Gastrocnemius medialis (tissue), 4 donors: ENCODE measurements at regions not wholly inside any gene's neighbourhood (a gene's known extent, or its start where the extent isn't known, plus 50 kb on each side); places are given as distances from the start of the nearest gene placed in this dataset.

Experiments used
- ATAC-seq, 2 donors: fragments of 150-250 bp; one replicate each; pipeline ENCODE4 v1.9.1; 2016
- DNase-seq, 2 donors: peaks; one replicate each; pipeline ENCODE4 v3.0.0-alpha.2; 2019
- H3K27ac ChIP-seq, 4 donors: fragments of 200-600 bp; sonication (generic); 1 replicate in 1 of 4; 2 replicates in 3 of 4; pipeline ENCODE4 v1.5.1; 2016 to 2018; ENCODE audit warnings: mild to moderate bottlenecking in 2 of 4, moderate library complexity in 1 of 4
- H3K27me3 ChIP-seq, 3 donors: fragments of 200-600 bp; sonication (generic) in 2 of 3; 1 replicate in 1 of 3; 2 replicates in 2 of 3; pipeline versions ENCODE4 v1.5.1 to v1.6.0; 2016 to 2019; ENCODE audit warnings: mild to moderate bottlenecking in 1 of 3, moderate library complexity in 1 of 3
- H3K36me3 ChIP-seq, 2 donors: fragments of 200-600 bp; sonication (generic) in 1 of 2; one replicate each; pipeline ENCODE4 v1.5.1; 2017 to 2018
- H3K4me1 ChIP-seq, 2 donors: fragments of 200-600 bp; sonication (generic) in 1 of 2; one replicate each; pipeline ENCODE4 v1.5.1; 2016 to 2017; ENCODE audit warnings: mild to moderate bottlenecking in 2 of 2
- H3K4me3 ChIP-seq, 4 donors: fragments of 200-600 bp; sonication (generic) in 3 of 4; 1 replicate in 1 of 4; 2 replicates in 3 of 4; pipeline ENCODE4 v1.5.1; 2016 to 2019; ENCODE audit warnings: mild to moderate bottlenecking in 2 of 4
- H3K9me3 ChIP-seq, 3 donors: fragments of 200-600 bp; sonication (generic) in 2 of 3; 1 replicate in 1 of 3; 2 replicates in 2 of 3; pipeline ENCODE4 v1.5.1; 2016 to 2019
- POLR2A ChIP-seq, 2 donors: fragments of 450-650 bp; IDR thresholded peaks; one replicate each; pipeline ENCODE4 v1.6.1; 2017; ENCODE audit warnings: antibody characterized with exemption in 2 of 2, mild to moderate bottlenecking in 2 of 2, moderate library complexity in 2 of 2
- in situ Hi-C, 4 donors: fragments of 200-750 bp; cut with MboI; loops; one replicate each; pipeline versions ENCODE4 v1.15.0 to v1.8.0; 2017; ENCODE audit warnings: low sequenced_read_pairs in 4 of 4
- intact Hi-C: fragments of 100-400 bp; cut with DNase I; formaldehyde crosslinking; loops from one replicate; pipeline ENCODE4 v1.15.1; 2023; ENCODE audit warnings: low total_unique reads
- TF ChIP-seq, protein P1 (sequence below), 5 experiments: fragments of 450-650 bp in 3 of 5; fragments of 200-600 bp in 2 of 5; sonication (generic) in 2 of 5; IDR thresholded peaks in 4 of 5; conservative IDR thresholded peaks in 1 of 5; 1 replicate in 4 of 5; 2 replicates in 1 of 5; pipeline ENCODE4 v1.5.1; 2016 to 2019; ENCODE audit warnings: antibody characterized with exemption in 5 of 5, mild to moderate bottlenecking in 3 of 5, moderate library complexity in 3 of 5

DNA sequence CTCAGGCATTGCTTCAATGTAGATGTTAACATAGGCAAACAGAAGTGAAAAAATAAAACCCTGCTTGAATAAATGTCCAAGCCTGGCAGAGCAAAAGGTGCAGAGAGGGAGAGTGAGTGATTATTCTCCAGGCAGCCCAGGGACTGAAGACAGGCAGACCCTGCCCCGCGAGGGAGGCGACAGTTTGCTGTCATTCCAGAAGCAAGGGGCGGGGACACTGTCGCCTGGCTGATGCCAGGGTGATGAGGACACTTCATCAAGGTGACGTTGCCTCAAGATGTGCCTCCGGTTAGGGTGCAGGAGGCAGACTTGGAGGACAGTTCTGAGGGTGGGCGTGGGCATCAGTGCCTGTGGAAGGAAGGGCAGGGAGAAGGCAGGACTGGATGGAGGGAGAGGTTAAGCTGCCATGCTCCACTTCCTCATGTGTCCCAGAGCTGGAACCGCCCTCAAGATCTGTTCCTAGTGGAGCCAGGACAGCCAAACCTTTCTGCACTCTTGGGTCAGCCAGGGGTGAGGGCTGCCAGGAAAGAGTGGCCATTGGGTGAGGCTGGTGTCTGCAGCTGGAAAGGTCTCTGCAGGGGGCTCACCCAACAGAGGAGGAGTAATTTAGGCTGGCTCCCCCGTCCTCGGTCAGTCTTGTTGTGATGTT, 560.5 kb upstream of the MKI67 start:
- intact Hi-C loops (no loop called here), in situ Hi-C loops (no loop called here)
- Histone ChIP-seq H3K9me3 (no peaks in the 10 kb centered on the region), H3K27ac (no peak overlapping the region), H3K27me3 (no peaks in the 10 kb centered on the region), H3K4me1 (no peaks in the 10 kb centered on the region), H3K36me3 (no peaks in the 10 kb centered on the region), H3K4me3 (no peak overlapping the region)
- DNase-seq (no peak), ATAC-seq (no peak)
- TF ChIP-seq POLR2A (IDR thresholded peaks at IDR 0.05), result no peak
- TF ChIP-seq, protein P1, sequence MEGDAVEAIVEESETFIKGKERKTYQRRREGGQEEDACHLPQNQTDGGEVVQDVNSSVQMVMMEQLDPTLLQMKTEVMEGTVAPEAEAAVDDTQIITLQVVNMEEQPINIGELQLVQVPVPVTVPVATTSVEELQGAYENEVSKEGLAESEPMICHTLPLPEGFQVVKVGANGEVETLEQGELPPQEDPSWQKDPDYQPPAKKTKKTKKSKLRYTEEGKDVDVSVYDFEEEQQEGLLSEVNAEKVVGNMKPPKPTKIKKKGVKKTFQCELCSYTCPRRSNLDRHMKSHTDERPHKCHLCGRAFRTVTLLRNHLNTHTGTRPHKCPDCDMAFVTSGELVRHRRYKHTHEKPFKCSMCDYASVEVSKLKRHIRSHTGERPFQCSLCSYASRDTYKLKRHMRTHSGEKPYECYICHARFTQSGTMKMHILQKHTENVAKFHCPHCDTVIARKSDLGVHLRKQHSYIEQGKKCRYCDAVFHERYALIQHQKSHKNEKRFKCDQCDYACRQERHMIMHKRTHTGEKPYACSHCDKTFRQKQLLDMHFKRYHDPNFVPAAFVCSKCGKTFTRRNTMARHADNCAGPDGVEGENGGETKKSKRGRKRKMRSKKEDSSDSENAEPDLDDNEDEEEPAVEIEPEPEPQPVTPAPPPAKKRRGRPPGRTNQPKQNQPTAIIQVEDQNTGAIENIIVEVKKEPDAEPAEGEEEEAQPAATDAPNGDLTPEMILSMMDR (IDR thresholded peaks at IDR 0.05 in 4 of 5, conservative IDR thresholded peaks at IDR 0.05 in 1 of 5), result no peak

DNA sequence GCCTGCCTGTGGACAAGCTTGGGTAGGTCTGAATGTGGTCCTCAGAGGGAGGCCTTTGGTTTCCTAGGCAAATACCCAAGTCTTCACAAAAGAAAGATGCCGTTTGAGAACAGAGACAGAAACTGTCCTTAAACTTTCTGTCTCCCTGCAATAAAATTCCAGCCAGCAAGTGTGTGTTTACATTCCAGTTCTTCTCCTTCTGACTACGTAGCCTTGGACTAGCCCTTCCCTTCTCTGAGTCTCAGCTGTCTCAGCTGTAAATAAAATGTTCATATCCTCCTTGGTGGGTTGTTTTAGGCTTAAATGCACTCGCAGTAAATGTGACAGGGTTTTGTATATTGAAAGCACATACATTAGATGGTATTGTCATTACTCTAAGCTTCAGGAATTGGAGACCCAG, 561.2 kb upstream of the MKI67 start:
- DNase-seq, result no peak
- in situ Hi-C loops (no loop called here), intact Hi-C loops (no loop called here)
- Histone ChIP-seq H3K27ac (no peak overlapping the region), H3K9me3 (no peaks in the 10 kb centered on the region), H3K27me3 (no peaks in the 10 kb centered on the region), H3K36me3 (no peaks in the 10 kb centered on the region), H3K4me1 (no peaks in the 10 kb centered on the region), H3K4me3 (no peak overlapping the region)
- TF ChIP-seq, protein P1 (IDR thresholded peaks at IDR 0.05 in 4 of 5, conservative IDR thresholded peaks at IDR 0.05 in 1 of 5), result no peak
- no peak for TF ChIP-seq POLR2A (IDR thresholded peaks at IDR 0.05)
- no peak for ATAC-seq

DNA sequence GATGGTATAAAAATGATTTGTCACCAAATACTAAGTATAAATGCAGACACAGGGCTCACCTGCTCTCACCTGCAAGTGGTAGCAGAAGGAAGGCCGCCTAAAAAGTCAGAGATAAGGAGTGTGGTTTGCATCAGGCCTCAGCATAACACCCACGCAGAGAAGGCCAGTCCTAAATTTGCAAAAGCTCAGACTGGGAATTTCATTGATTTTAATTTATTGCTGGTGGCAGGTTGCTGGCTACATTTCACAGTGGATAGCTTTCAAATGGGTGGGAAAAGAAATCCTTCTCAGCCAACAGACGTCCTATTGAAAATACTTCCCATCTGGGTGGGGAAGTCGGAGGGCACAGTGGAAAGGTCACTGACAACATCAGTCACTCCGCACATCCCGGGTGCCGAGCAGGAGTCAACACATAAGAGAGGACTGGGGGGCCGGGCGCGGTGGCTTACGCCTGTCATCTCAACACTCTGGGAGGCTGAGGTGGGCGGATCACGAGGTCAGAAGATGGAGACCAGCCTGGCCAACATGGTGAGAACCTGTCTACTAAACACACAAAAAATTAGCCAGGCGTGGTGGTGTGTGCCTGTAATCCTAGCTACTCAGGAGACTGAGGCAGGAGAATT, 561.8 kb upstream of the MKI67 start:
- no peak for DNase-seq
- Histone ChIP-seq H3K4me3 (no peak overlapping the region), H3K4me1 (no peaks in the 10 kb centered on the region), H3K27ac (no peak overlapping the region), H3K36me3 (no peaks in the 10 kb centered on the region), H3K9me3 (no peaks in the 10 kb centered on the region), H3K27me3 (no peaks in the 10 kb centered on the region)
- ATAC-seq, result no peak
- in situ Hi-C loops (no loop called here), intact Hi-C loops (no loop called here)
- no peak for TF ChIP-seq POLR2A (IDR thresholded peaks at IDR 0.05)
- TF ChIP-seq, protein P1 (IDR thresholded peaks at IDR 0.05 in 4 of 5, conservative IDR thresholded peaks at IDR 0.05 in 1 of 5), result no peak

DNA sequence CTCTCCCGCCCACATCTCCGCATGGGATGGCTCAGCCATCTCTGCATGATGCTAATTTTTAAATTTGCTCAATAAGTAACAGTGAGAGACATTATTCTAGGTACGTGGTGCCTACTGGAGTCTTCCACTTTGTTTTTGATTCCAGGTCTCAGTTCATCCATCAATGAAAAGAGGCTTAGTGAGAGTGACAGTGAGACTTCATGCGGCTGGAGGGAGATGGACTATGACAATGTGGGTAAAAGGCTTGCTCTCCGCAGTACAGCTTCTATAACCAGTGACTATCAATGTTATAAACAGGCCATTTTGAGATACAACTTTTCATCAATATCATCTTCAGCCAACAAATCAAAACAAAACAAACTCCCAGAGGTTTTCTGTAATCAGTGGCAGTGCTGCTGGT, 563.4 kb upstream of the MKI67 start:
- H3K4me1 ChIP-seq, result no peaks in the 10 kb centered on the region
- no peaks in the 10 kb centered on the region for H3K36me3 ChIP-seq
- ATAC-seq, result no peak
- intact Hi-C loops (no loop called here), in situ Hi-C loops (no loop called here)
- no peak overlapping the region for H3K4me3 ChIP-seq
- H3K27ac ChIP-seq, result no peak overlapping the region
- H3K9me3 ChIP-seq, result no peaks in the 10 kb centered on the region
- no peak for DNase-seq
- TF ChIP-seq, protein P1 (IDR thresholded peaks at IDR 0.05 in 4 of 5, conservative IDR thresholded peaks at IDR 0.05 in 1 of 5), result no peak
- no peak for TF ChIP-seq POLR2A (IDR thresholded peaks at IDR 0.05)
- H3K27me3 ChIP-seq, result no peaks in the 10 kb centered on the region
